SHP77 treated with DMSO at 0.1 percent for 48 hours (cell line): ENCODE measurements at regions not wholly inside any gene's neighbourhood (a gene's known extent, or its start where the extent isn't known, plus 50 kb on each side); places are given as distances from the start of the nearest gene placed in this dataset.

Source experiments
- DNase-seq: peaks from one replicate; lab custom pipeline; 2025; lab: John Stamatoyannopoulos, UW

DNA sequence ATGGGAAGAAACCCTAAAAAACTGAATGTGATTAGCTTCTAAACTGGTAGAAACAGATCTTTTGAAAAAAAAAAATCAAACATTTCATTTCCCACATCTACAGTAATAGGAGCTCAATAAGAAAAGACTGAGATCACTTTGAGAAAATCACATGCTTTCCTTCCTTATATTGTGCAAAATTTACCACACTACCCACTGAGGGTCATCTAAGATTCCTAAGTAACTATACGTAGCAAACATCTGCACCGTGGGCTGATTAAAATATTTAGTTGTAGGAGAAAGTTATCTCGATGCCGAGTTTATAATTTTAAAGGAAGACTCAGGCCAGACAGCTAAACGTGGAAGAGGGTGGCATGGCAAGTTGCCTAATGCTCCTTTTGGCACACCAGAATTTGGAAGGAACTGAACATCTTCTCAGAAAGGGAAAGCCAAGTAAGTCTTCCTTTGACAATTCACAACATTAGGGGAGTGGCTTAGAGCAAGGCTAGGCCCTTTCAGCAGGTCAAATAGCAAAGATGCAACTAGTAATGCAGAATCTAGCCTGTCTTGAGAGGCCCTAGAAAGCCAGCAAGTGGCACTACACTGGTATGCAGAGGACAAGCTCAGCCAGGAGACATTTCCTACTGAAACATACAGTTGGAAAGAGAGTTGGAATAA, 128.0 kb downstream of the TMA16 start:
- DNase-seq = no peak

DNA sequence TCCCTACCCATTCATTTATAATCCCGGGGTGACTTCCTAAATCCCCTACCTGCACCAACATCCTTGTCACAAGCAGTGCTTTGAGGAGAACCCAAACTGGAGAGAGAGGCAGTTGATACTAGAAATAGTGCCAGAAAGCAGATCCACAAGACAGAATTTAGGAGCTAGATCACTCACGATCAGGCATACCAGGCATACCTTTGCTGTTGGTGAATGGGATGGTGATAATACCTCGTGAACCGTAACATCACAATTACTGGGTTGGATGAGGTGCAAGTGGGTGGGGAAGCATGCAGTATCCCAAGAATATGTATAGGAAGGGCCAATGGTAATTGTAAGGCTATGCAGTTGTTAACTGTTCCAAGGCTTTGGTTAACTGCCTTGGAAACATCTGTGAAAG, 129.3 kb downstream of the TMA16 start:
- DNase-seq = no peak

DNA sequence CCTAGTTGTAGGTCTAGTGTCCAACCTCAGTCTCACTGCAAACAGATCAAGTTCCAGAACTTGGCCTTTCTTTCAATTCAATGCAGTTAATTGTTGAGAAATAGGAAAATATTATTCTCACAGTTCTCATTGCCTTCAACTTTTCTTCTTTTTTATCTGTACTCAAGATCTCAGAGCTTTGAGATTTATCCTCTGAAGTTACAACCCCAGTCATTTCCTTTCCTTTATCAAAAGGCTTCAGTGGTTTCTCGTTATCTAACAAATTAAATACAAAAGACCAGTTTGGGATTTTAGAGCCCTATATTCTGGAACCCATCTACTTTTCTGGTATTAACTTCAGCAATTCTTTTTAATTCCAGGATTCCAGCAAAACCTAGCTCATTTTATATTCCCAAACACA, 130.2 kb downstream of the TMA16 start:
- DNase-seq = no peak

DNA sequence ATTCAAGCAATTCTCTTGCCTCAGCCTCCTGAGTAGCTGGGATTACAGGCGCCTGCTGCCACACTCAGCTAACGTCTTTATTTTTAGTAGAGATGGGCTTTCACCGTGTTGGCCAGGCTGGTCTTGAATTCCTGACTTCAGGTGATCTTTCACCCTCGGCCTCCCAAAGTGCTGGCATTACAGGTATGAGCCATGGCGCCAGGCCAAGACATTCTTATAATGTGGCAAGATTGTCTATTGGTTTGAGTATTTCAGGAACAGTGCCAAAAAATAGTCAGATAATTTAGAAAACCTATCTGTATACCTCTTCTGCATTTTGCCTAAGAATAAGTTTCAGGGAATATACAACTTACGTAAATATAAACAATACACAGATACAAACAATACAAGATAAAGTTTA, 136.8 kb downstream of the TMA16 start:
- DNase-seq = no peak

DNA sequence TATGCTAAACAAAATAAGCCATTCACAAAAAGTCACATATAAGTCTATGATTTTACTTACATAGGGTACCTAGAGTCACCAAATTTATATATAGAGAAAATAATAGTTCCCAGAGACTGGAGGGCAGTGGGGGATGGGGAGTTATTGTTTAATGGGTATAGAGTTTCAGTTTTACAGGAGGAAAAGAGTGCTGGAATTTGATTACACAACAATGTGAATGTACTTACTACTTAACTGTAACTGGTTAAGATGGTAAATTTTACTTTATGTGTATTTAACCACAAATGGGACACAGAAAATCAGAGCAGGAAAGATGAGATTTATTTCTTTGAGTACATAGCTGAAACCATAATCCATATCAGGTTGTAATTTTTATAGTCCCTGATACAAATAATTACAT, 144.4 kb downstream of the TMA16 start:
- DNase-seq = no peak

DNA sequence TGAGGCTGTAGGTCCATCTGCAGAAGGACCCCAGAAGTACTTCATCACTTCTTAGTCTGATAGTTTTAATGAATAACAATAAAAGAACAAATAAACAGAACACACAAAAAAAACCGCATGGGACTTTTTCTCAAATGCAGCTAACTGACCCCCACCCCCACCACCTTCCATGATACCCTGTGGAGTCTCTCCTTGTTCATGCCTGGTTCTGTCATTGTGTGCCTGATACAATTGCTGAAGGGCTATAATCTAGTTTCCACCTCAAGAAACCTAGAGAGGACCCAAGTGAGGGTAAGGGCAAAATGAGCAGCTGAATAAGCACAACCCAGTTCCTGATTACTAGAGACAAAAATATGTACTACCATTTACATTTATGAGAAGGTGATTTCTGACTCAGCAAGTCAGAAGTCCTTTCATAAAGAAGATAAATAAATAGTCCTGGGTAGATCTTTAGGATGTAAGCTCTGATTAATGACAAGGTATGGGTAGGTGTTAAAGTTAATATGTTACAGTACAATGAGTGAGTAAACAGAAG, 155.1 kb downstream of the TMA16 start:
- no peak for DNase-seq

DNA sequence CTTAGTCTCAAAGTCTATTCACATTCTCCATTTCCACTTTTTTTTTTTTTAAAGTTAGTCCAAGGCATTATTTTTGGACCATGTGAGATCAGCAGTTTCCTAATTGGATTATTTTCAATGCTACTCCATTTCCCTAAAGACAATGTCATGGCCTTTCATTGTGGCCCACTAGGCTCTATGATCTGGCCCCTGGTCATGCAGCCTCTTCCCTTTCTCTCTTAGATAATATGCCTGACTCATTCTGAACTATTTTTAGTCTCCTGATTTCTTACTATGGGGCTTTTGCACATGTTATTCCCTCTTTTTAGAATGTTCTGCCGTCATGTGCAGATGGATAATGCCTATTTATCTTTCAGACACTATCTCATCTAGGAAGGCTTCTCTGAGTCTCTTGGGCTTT, 157.3 kb downstream of the TMA16 start:
- DNase-seq = no peak

DNA sequence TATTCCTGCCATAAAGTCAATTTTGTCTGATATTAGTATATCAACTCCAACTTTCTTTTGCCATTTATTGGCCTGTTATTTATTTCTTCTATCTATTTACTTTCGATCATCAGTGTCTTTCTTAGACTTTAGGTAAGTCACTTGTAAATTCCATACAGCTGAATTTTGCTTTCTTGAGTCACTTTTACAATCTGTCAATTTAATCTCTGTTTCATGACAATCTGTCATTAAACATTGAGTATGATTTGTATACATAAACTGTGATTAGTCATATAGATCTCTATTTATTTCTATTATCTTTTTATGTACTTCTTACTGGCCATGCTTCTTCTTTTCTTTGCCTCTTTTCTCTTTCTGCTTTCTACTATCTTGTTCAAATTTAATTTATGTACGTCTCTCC, 160.1 kb downstream of the TMA16 start:
- DNase-seq = no peak

DNA sequence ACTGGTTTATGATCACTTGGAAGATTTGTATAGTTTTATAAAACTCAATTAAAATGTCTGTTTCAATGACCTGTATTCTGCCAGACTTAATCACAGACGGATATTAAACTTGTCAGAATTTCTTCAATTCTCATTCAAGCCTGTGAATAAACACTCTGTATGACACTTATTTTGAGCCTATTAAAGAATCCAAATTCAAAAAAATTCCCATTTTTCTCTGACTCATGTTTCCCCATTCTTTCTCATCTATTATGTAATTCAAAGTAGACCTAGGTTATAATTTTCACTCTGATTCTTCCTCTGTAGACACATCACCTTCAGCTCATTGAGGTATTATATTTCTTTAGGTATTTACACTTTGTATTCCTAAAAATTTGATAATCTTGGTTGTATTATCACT, 166.1 kb downstream of the TMA16 start:
- no peak for DNase-seq

DNA sequence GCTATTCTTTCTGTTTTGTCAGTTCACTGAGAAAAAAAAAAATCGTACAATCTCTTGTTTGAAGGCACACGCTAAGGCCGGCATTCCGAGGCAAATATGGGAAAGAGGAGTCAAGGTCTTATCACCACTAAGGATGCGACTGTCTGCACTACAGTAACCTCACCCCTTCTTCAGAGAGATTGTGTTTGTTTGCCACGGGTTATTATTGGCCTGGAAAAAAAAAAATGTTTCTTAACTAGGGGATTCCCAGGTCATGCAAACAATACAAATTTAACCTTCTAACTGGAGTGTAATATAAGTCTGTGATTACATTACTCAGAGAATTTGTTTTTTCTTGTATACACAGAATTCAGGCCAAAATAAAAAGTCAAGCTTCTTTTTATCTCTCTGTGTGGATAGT, 168.3 kb downstream of the TMA16 start:
- DNase-seq = no peak

DNA sequence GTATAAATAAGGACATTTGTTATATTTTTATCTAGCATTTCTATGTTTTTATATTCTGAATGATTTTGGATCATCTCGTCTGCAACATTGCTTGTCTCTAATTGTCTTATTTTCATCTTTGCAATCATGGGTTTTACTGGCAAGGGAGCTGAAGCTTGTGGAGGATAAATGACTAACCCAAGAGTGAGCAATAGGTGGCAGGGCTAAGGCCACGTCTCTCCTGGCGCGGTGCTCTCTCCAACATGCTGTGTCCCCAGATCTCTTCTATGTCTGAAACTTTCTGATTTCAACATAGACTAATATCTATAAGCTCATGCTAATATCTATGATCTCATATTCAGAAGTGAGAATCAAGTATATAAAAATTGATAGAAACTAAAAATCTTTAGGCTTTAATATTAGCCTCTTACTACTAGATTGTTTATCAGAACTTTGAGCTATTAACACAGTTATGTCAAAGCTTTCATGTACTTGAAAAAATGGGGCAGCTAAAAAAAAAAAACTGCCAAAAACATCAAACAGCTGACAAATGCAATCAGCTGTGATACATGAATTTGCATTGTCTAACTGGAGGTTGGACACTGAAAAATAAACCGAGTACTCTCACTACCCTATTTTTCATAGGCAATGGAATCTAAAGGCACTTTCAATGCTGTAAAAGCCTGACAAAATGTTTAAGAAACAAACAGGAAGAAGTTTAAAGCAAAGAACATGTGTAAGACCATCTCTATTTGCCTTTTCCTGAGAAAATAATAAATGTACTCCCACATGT, 169.2 kb downstream of the TMA16 start:
- no peak for DNase-seq

DNA sequence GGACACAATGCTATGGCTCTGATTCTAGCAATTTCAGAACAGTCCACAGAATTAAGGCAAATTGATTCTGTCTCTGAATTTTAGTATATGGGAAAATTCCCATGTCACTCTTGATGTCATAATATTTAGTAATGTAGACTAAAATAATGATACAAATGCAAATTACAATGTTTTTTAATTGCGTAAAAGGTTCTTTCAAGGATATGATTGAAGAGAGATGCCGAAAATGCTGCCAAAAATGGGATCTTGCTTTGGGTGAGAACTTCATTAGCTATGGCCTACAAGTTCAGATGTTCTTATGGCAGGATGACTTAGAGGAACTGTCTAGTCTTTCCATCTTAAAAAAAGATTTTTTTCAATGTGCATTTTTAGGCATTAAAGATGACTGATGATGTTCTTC, 170.6 kb downstream of the TMA16 start:
- no peak for DNase-seq

DNA sequence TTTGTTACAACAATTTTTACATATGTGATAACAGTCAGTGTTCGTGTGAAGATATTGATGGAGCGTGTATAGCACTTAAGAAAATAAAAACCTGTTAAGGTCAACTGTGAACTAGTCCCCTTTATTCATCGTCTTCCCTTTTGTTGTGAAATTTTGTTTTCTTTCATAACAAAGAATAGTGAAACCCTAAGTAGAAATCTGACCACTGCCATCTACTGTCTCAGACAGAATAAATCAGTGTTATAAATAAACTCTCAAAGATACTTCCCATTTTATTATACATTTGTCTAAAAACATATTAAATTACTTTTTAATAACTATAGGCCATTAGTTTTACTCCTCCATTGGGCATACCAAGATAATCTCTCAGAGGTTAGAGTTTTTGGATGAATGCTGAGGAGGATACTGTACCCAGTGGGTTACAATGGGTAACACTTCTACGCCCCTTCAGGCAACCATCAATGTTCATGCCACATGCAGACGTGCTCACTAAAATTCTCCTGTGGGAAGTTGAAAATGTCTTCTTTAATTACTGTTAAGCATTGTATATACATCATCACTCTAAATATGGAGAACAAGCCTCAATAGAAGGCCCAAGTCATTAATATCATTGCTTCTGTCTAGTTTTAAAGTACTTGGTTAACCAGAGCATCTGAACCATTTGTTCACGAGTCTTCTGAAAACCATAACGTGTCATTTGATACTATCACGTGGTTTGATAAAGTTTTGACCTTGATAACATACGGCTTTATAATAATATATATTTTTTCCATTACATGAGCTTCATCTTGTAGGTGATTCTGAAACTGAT, 171.2 kb downstream of the TMA16 start:
- no peak for DNase-seq

DNA sequence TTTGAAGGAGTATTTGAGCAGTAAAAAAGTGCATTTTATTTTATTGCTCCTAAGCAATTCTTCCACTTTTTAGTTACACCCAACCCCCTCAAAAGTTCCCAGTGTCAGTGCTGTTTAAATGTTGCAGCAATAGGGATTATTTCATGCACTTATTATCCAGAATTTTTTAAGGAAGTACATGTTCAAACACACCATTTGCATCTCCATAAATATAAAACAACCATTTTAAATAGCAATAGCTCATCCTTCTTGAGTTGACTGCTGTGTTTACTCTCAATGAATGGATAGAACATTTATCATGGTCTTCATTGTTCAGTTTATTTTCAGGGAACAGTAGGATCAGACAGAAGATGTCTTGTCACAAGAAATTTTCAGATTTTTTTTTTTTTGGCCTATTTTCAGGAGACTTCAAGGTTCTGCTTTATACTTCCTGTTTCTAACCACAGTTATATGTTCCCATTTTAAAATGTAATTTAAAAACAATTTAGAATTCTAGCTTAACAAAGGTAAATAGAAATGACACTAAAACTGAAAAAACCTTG, 171.9 kb downstream of the TMA16 start:
- DNase-seq = no peak

DNA sequence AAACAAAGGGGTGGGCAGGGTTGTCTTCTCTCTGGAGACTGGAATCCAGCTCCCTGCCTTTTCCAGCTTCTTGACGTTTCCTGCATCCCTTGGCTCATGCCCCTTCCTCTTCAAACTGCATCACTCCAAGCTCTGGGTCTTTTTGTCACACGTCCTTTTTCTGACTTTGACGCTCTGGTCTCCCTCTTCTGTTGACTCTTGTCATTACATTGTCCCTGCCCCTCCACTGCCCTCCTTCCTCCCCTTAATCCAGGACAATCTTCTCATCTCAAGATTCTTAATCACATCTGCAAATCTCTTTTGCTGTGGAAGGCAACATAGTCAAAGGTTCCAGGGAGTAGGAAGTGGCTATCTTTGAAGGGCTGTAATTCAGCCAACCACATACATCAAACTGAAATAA, 178.3 kb downstream of the TMA16 start:
- DNase-seq = no peak

DNA sequence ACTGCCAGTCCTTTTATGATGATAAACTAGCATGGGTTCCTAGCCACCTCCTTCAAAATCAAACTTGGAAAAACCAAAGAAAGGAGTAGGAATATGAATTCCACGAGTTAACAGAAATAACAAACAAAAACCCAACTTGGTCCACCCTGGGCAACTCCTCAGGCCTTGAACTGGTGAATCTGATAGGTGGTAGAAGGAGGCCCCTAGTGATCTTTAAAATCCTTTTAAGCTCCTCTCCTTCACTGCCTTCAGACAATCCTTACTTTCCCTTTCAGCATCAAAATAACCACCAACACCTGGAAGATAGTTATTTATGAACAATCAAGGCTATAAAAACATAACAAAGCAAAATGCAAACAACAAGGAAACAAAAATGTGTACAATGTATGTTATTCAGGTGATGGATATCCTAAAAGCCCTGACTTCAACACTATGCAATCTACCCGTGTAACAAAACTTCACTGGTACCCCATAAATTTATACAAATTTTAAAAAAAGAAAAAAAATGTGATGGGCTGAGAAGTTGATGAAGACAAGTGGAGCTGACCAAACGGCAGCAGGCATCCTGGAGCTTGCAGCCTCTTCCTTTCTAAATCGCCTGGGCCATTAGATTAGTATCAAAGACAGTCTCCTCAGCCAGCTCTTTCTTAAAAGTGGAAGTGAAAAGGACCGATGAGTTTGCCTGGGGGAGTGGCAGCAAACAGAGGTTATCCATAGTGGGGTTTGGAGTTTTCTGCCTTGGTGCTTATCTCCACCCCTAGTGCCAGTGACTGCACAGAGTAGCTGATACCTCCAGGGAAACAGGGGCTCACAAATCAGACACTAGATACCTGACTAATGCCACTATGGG, 179.6 kb downstream of the TMA16 start:
- no peak for DNase-seq

DNA sequence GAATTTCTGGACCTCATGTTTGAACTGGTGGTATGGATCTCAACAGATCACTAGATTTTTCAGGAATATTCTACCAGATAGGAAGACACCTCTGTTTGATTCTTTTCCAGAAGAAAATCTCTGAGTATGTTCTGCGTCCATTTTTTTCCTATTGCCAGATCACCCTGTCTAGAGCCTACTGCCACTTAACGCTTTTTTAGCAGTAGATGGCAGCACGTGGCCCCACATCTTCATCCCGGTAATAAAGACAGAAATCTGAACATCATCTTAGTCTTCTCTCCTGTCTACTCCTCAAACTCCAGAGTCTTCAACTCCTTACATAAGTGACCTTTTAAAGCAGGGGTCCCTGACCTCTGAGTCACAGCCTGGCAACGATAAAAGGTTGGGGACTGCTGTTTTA, 184.7 kb downstream of the TMA16 start:
- no peak for DNase-seq

DNA sequence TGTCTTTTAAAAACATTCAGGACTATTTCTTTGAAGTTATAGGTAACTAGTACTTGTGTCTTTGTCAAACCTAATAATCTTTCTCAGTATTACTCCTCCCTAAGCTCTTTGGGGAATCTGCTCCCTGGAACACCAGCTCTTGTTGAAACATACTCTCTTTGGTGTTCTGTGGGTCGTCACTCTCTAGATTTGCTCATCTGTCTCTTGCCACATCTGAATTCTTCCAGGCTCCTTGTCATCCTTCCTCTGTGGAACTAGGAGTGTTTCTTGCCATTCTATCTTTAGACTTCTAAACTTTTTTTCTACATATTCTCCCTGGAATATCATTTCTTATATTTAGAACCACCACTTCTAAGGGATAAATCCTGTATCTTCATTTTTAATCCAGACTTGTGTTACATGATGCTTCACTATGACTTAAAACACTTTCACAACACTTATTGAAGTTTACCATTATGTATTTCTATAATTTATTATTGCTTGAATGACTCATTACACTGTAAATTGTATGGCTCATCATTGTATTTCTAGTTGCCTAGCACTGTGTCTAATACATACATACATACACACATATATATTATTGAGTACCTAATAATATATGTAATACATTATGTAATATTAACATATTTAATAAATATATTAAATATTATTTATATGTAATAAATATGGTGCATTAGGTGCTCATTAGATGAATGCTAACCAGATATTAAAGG, 186.1 kb downstream of the TMA16 start:
- DNase-seq = no peak

DNA sequence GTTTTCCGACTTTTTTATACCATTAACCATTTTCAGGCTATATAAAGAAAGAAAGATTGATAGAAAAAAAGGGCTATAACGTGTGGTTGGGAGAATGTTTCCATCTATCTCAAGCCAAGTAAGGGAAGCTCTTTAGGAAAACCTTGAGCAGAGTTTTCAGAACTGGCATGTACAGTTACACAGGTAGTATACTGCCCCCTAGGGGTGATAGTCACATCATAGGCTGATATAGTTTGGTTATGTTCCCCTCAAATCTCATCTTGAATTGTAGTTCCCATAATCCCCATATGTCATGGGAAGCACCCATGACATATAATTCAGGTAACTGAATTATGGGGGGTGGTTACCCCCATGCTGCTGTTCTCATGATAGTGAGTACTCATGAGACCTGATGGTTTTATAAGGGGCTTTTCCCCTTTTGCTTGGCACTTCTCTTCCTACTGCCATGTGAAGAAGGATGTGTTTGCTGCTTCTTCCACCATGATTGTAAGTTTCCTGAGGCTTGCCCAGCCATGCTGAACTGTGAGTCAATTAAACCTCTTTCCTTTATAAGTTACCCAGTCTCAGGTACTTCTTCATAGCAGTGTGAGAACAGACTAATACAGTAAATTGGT, 186.8 kb downstream of the TMA16 start:
- DNase-seq = no peak

DNA sequence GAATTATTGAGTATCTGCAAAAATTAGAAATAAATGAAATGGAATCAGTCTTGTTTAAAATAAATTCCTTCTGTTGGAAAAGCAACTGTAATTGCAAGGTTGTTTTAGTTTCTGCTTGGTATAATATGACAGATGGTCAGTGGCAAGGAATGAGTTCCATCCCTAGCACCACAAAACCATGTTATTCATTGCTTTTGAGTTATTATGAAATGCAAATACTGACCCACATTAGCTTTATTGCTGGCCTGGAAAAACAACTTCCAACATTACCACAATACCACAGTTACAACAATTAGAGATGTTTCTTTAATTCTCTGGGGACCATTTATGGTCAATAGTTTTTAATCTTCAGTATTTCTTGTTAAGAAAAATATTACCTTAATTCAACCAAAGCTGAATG, 194.4 kb downstream of the TMA16 start:
- no peak for DNase-seq

DNA sequence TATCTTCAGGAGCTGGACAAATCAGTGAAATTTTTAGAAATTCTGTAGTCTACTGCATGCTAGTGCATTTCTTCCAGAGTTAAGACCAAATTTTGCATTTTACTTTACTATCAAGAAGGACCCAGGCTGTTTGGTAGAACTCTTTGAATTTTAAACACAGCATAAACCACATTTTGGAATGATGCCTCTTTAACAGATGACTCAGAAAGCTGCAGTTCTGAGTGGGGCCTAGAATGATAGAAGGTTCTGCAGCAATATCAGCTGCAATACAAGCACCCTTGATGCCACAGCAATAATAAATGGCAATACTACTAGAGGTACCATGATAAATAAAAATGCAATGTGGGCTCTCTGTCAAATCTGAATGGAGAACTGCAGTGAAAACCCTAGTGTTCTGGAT, 198.7 kb downstream of the TMA16 start:
- no peak for DNase-seq
